ES-I3 (cell line): ENCODE measurements at regions not wholly inside any gene's neighbourhood (a gene's known extent, or its start where the extent isn't known, plus 50 kb on each side); places are given as distances from the start of the nearest gene placed in this dataset.

Experiments
- H3K36me3 ChIP-seq: 2 replicates; pipeline ENCODE4 v1.6.1; 2013; ENCODE audit warnings: mild to moderate bottlenecking, low read length, control low read depth, moderate library complexity; ENCODE audit not compliant: insufficient read depth
- H3K4me1 ChIP-seq: 2 replicates; pipeline ENCODE4 v1.6.1; 2013; ENCODE audit warnings: mild to moderate bottlenecking, control low read depth, low read length; ENCODE audit not compliant: insufficient read depth
- H3K9ac ChIP-seq: 2 replicates; pipeline ENCODE4 v1.6.1; 2013; ENCODE audit warnings: low read depth, mild to moderate bottlenecking, low read length, moderate library complexity
- H3K9me3 ChIP-seq: 2 replicates; pipeline ENCODE4 v1.6.1; 2013; ENCODE audit warnings: mild to moderate bottlenecking, low read length, moderate library complexity; ENCODE audit not compliant: control insufficient read depth, insufficient read depth

- H3K36me3 ChIP-seq: no peaks in the 10 kb centered on the region
- H3K4me1 ChIP-seq: no peaks in the 10 kb centered on the region; the same call in 1 of the 2 replicates
- no peaks in the 10 kb centered on the region for H3K9me3 ChIP-seq
- H3K9ac ChIP-seq: no peak overlapping the region
Measured at GRCh38 chr3:28672406-28672805, 323.8 kb upstream of the AZI2 start.

DNA sequence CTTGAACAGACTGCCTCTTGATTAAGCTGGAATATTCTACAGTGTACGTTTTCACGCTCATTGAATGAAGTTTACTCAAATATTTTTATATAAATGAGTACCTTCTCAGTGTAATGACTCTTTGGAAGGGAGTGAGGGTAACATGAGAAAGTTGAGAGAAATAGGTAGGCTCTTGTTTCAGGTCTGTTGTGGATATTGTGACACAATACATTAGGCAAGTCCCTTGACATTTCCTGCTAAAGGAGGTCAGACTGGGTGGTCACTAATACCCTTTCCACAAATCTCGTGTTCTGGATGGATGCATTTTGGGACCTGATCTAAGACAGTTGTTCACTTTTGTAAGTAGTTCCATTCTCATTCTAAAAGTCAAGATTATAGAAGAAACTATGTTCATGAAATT is 324.8 kb upstream of the AZI2 start:
- Histone ChIP-seq H3K9ac (no peak overlapping the region), H3K9me3 (no peaks in the 10 kb centered on the region), H3K36me3 (no peaks in the 10 kb centered on the region), H3K4me1 (no peaks in the 10 kb centered on the region; the same call in 1 of the 2 replicates)

GRCh38 chr3:28674212-28674611 is 325.6 kb upstream of the AZI2 start:
- Histone ChIP-seq H3K4me1 (no peaks in the 10 kb centered on the region; the same call in 1 of the 2 replicates), H3K9ac (no peak overlapping the region), H3K9me3 (no peaks in the 10 kb centered on the region), H3K36me3 (no peaks in the 10 kb centered on the region)

GRCh38 chr3:28677581-28677980 is 329.0 kb upstream of the AZI2 start:
- Histone ChIP-seq H3K36me3 (no peaks in the 10 kb centered on the region), H3K9ac (no peak overlapping the region), H3K4me1 (peaks cover 4% of the 10 kb centered on the region; the same call in 1 of the 2 replicates), H3K9me3 (no peaks in the 10 kb centered on the region)

- no peak overlapping the region for H3K9ac ChIP-seq
- no peaks in the 10 kb centered on the region for H3K9me3 ChIP-seq
- H3K4me1 ChIP-seq: peaks cover 4% of the 10 kb centered on the region; the same call in 1 of the 2 replicates
- H3K36me3 ChIP-seq: no peaks in the 10 kb centered on the region
Measured at GRCh38 chr3:28678086-28678485, 329.5 kb upstream of the AZI2 start.

GRCh38 chr3:28680050-28680449 is 331.4 kb upstream of the AZI2 start:
- Histone ChIP-seq H3K4me1 (peaks cover 4% of the 10 kb centered on the region; the same call in 1 of the 2 replicates), H3K36me3 (no peaks in the 10 kb centered on the region), H3K9me3 (no peaks in the 10 kb centered on the region), H3K9ac (no peak overlapping the region)

- H3K36me3 ChIP-seq: no peaks in the 10 kb centered on the region
- peaks cover 4% of the 10 kb centered on the region; the same call in 1 of the 2 replicates for H3K4me1 ChIP-seq
- H3K9ac ChIP-seq: no peak overlapping the region
- H3K9me3 ChIP-seq: no peaks in the 10 kb centered on the region
Measured at GRCh38 chr3:28682121-28682520, 333.5 kb upstream of the AZI2 start.

DNA sequence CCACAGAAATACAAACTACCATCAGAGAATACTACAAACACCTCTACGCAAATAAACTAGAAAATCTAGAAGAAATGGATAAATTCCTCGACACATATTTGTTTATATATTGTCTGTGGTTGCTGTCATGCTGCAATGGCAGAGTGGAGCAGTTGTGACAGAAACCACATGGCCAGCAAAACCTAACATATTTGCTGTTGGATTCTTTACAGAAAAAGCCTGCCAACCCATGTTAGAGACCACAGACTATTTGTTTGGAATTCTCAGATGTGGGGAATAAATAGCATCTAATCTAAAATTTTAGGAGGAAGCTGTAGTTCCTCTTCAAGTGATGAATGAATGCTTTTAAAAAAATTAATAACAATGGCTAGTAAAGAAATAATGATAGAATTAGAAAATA is 341.6 kb upstream of the AZI2 start:
- Histone ChIP-seq H3K9me3 (no peaks in the 10 kb centered on the region), H3K36me3 (no peaks in the 10 kb centered on the region), H3K4me1 (no peaks in the 10 kb centered on the region), H3K9ac (no peak overlapping the region)

- Histone ChIP-seq H3K9ac (no peak overlapping the region), H3K9me3 (no peaks in the 10 kb centered on the region), H3K4me1 (no peaks in the 10 kb centered on the region), H3K36me3 (no peaks in the 10 kb centered on the region)
Measured at GRCh38 chr3:28698706-28699105, 350.1 kb upstream of the AZI2 start.

DNA sequence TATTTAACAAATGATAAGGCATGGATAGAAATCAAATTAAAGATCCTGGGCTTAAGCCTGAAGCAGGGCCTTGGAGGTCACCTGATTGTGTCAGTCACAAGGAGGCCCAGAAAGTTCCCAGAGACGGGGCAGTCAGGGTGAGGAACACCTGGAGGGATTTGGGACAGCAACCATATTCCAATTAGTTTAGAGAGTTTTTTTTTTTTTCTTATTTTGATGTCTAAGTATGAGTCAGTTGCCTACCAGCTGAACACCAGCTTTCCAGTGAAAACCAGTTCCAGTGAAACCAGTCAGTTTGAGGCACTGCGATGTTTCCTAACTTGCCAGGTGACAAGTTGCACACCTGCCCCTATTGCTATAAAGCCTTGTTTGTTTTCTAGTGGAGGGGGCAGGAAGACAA is 350.7 kb upstream of the AZI2 start:
- Histone ChIP-seq H3K9me3 (no peaks in the 10 kb centered on the region), H3K4me1 (no peaks in the 10 kb centered on the region), H3K36me3 (no peaks in the 10 kb centered on the region), H3K9ac (no peak overlapping the region)

GRCh38 chr3:28700728-28701127 is 352.1 kb upstream of the AZI2 start:
- Histone ChIP-seq H3K36me3 (no peaks in the 10 kb centered on the region), H3K9ac (no peak overlapping the region), H3K9me3 (no peaks in the 10 kb centered on the region), H3K4me1 (no peaks in the 10 kb centered on the region)

GRCh38 chr3:28703843-28704242 is 355.2 kb upstream of the AZI2 start:
- Histone ChIP-seq H3K9me3 (no peaks in the 10 kb centered on the region), H3K4me1 (no peaks in the 10 kb centered on the region), H3K36me3 (no peaks in the 10 kb centered on the region), H3K9ac (no peak overlapping the region)

DNA sequence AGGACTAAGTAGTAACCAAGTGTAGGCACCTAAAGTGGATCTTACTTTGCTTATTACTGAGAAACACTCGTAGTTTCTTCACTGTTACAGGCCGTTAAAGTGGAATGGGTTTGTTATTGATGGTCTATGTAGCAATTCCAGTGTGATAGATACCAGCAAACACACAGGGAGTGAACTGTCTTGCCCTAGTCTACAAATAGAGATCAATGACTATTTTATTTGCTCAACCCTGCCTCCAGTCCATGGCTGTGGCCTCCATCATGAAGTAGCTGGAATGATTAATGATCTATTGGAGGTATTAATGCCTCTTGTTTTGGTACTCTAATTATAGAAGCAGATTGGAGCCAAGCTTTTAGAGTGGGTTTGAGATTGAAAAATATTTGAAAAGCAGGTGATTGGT is 362.7 kb upstream of the AZI2 start:
- Histone ChIP-seq H3K9me3 (no peaks in the 10 kb centered on the region), H3K4me1 (no peaks in the 10 kb centered on the region), H3K9ac (no peak overlapping the region), H3K36me3 (no peaks in the 10 kb centered on the region)

DNA sequence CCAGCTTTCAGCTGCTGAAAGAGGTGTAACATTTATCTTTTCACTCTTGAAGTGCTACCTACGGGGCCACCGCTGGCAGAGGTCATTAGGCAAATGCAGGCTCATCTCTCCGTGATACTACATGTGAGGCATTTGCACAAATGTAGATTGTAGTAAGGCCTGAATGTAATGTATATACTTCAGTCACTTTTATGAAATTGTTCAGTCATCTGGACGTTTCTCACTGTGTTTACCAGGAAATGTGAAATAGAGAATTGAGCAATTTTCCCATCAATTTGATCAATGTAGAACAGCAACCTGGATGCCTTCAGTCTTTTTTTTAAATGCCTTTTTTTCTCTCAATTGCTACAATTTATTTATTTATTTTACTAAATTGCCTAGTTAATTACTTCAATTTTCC is 368.3 kb upstream of the AZI2 start:
- no peak overlapping the region for H3K9ac ChIP-seq
- no peaks in the 10 kb centered on the region for H3K9me3 ChIP-seq
- H3K36me3 ChIP-seq: no peaks in the 10 kb centered on the region
- no peaks in the 10 kb centered on the region for H3K4me1 ChIP-seq

- Histone ChIP-seq H3K9ac (no peak overlapping the region), H3K9me3 (no peaks in the 10 kb centered on the region), H3K36me3 (no peaks in the 10 kb centered on the region), H3K4me1 (no peaks in the 10 kb centered on the region)
Measured at GRCh38 chr3:28718074-28718849, 369.6 kb upstream of the AZI2 start.
